K562 (cell line): ENCODE measurements at regions not wholly inside any gene's neighbourhood (a gene's known extent, or its start where the extent isn't known, plus 50 kb on each side); places are given as distances from the start of the nearest gene placed in this dataset.

Experiments used
- ATAC-seq: fragments of 200-7000 bp; cut with Tn5 transposase; 3 replicates; pipeline ENCODE4 v1.9.1; 2020; ENCODE audit warnings: moderate library complexity
- BruUV-seq: library from RNA; stranded (reverse); fragments of 400-500 nt; replicated peaks from 2 replicates; lab custom pipeline; 2021; lab: Mats Ljungman, UMichigan
- CTCF ChIA-PET: fragments of 300-600 bp; formaldehyde crosslinking; extraction: SDS; loops from one replicate; lab custom pipeline; 2021; ENCODE audit warnings: low intra/inter-chr PET ratio; lab: Yijun Ruan, JAX
- POLR2A ChIA-PET: fragments of 300-600, 350-650 bp; sonication (Branson Sonifier 250); formaldehyde crosslinking; extraction: SDS; loops from one replicate; lab custom pipeline; 2021; ENCODE audit warnings: antibody characterized with exemption, inconsistent platforms; lab: Yijun Ruan, JAX
- DNase-seq, 4 experiments: peaks; one replicate each; pipeline versions ENCODE4 v3.0.0 to v3.0.0-alpha.2; 2011 to 2018; ENCODE audit warnings: low spot score in 3 of 4, mixed read lengths in 3 of 4; ENCODE audit errors: extremely low read depth in 1 of 4
- FAIRE-seq: peaks from 2 replicates; lab custom pipeline; 2011; peaks lifted over from hg19 to GRCh38; lab: Jason Lieb, UNC
- H2AFZ ChIP-seq: 2 replicates; pipeline ENCODE4 v1.6.0; 2011; ENCODE audit warnings: low read depth, low read length, control low read depth, inconsistent platforms
- H3K27ac ChIP-seq: fragments of 200-600 bp; 3 replicates; pipeline ENCODE4 v1.8.0; 2011; ENCODE audit warnings: low read depth, mild to moderate bottlenecking, control low read depth, inconsistent platforms, low read length, moderate library complexity, mixed read lengths; ENCODE audit errors: extremely low read depth
- H3K27me3 ChIP-seq, 2 experiments: fragments of 300-600 bp in 1 of 2; 2 replicates in 1 of 2; 3 replicates in 1 of 2; pipeline versions ENCODE4 v1.6.0 to v1.8.0; 2011; ENCODE audit warnings: inconsistent platforms in 2 of 2, low read length in 2 of 2, mild to moderate bottlenecking in 1 of 2, mixed read lengths in 1 of 2, moderate library complexity in 1 of 2; ENCODE audit not compliant: control insufficient read depth in 2 of 2, insufficient read depth in 2 of 2
- H3K36me3 ChIP-seq: fragments of 300-600 bp; 3 replicates; pipeline ENCODE4 v1.8.0; 2011; ENCODE audit warnings: mild to moderate bottlenecking, low read length, inconsistent platforms; ENCODE audit not compliant: control insufficient read depth, insufficient read depth
- H3K4me1 ChIP-seq, 2 experiments: fragments of 200-600 bp in 1 of 2; replicated peaks in 1 of 2; 2 replicates in 1 of 2; 3 replicates in 1 of 2; pipeline versions ENCODE4 v1.5.1 to v1.8.0; 2011; ENCODE audit warnings: inconsistent platforms in 2 of 2, low read length in 2 of 2, mild to moderate bottlenecking in 1 of 2, mixed read lengths in 1 of 2, moderate library complexity in 1 of 2; ENCODE audit not compliant: control insufficient read depth in 2 of 2, insufficient read depth in 2 of 2
- H3K4me2 ChIP-seq: 2 replicates; pipeline ENCODE4 v1.6.1; 2011; ENCODE audit warnings: low read length, control low read depth, inconsistent platforms, mixed read lengths; ENCODE audit not compliant: insufficient read depth
- H3K4me3 ChIP-seq: fragments of 200-600 bp; sonication (generic), shearing (Covaris generic); 2 replicates; pipeline ENCODE4 v1.5.1; 2016; ENCODE audit warnings: control low read depth, inconsistent platforms
- H3K79me2 ChIP-seq: fragments of 200-600 bp; 3 replicates; pipeline ENCODE4 v1.8.0; 2011; ENCODE audit warnings: low read length, inconsistent platforms; ENCODE audit not compliant: control insufficient read depth, insufficient read depth
- H3K9ac ChIP-seq, 2 experiments: 2 replicates each; pipeline versions ENCODE4 v1.6.0 to v1.6.1; 2011; ENCODE audit warnings: low read depth in 2 of 2, low read length in 2 of 2, control low read depth in 1 of 2, inconsistent platforms in 1 of 2, mild to moderate bottlenecking in 1 of 2, mixed read lengths in 1 of 2; ENCODE audit not compliant: insufficient read depth in 1 of 2
- H3K9me1 ChIP-seq: one replicate; pipeline ENCODE4 v1.6.0; 2011; ENCODE audit warnings: inconsistent platforms, mild to moderate bottlenecking, low read length, moderate library complexity; ENCODE audit not compliant: control insufficient read depth, insufficient read depth
- H3K9me3 ChIP-seq: replicated peaks from 2 replicates; pipeline ENCODE4 v1.5.1; 2011; ENCODE audit warnings: low read depth, low read length, inconsistent platforms; ENCODE audit not compliant: control insufficient read depth, insufficient read depth
- H4K20me1 ChIP-seq: replicated peaks from 2 replicates; pipeline ENCODE4 v1.6.1; 2011; ENCODE audit warnings: low read length, inconsistent platforms, mixed read lengths; ENCODE audit not compliant: control insufficient read depth, insufficient read depth
- ARID2 ChIP-seq: fragments of 450-650 bp; IDR thresholded peaks from 2 replicates; pipeline ENCODE4 v1.6.1; 2017; ENCODE audit warnings: antibody characterized with exemption, mild to moderate bottlenecking
- DNMT1 ChIP-seq: fragments of 450-650 bp; IDR thresholded peaks from 2 replicates; pipeline ENCODE4 v1.6.1; 2016; ENCODE audit warnings: antibody characterized with exemption, mild to moderate bottlenecking
- GATAD2B ChIP-seq: fragments of 450-650 bp; IDR thresholded peaks from 2 replicates; pipeline ENCODE4 v1.6.1; 2017; ENCODE audit warnings: mild to moderate bottlenecking, borderline replicate concordance
- HDAC2 ChIP-seq: fragments of 450-650 bp; IDR thresholded peaks from 2 replicates; pipeline ENCODE4 v1.6.1; 2016; ENCODE audit warnings: mild to moderate bottlenecking
- MAFF ChIP-seq: IDR thresholded peaks from 2 replicates; pipeline ENCODE4 v1.6.1; 2012; ENCODE audit warnings: low read length, improper control_type of control experiment
- MTA1 ChIP-seq: fragments of 450-650 bp; IDR thresholded peaks from 2 replicates; pipeline ENCODE4 v1.6.1; 2017; ENCODE audit warnings: borderline replicate concordance
- MYC ChIP-seq, 2 experiments: fragments of 250-450 bp in 1 of 2; sonication (Bioruptor Pico) in 1 of 2; IDR thresholded peaks; 2 replicates each; pipeline versions ENCODE4 v1.5.1 to v1.6.1; 2012 to 2021; ENCODE audit warnings: low read depth in 2 of 2, borderline replicate concordance in 1 of 2, improper control_type of control experiment in 1 of 2, low read length in 1 of 2, mild to moderate bottlenecking in 1 of 2, moderate library complexity in 1 of 2
- SMARCB1 ChIP-seq: IDR thresholded peaks from 2 replicates; pipeline ENCODE4 v1.6.1; 2011; ENCODE audit warnings: improper control_type of control experiment, low read depth; ENCODE audit not compliant: insufficient read length
- TAF15 ChIP-seq: fragments of 200-400 bp; formaldehyde crosslinking; IDR thresholded peaks from 2 replicates; pipeline ENCODE4 v1.6.1; 2017; ENCODE audit warnings: mild to moderate bottlenecking, low read depth, low read length, moderate library complexity
- ZNF143 ChIP-seq: sonication (generic); formaldehyde crosslinking; IDR thresholded peaks from 2 replicates; pipeline ENCODE4 v1.9.0; 2022; ENCODE audit warnings: mild to moderate bottlenecking, missing genetic modification reagents
- ZNF551 ChIP-seq: fragments of 250-450 bp; sonication (Bioruptor Pico); IDR thresholded peaks from 2 replicates; pipeline ENCODE4 v1.5.0; 2021; ENCODE audit warnings: mild to moderate bottlenecking, moderate library complexity
- ZNF778 ChIP-seq: fragments of 450-650 bp; formaldehyde crosslinking; IDR thresholded peaks from 2 replicates; pipeline ENCODE4 v1.4.0; 2020; ENCODE audit warnings: mild to moderate bottlenecking, moderate library complexity
- ZNF79 ChIP-seq: fragments of 250-450 bp; sonication (Bioruptor Pico); IDR thresholded peaks from 2 replicates; pipeline ENCODE4 v1.4.0; 2020; ENCODE audit warnings: low read depth, mild to moderate bottlenecking, moderate library complexity
- in situ Hi-C: fragments of 300-500 bp; cut with MboI; formaldehyde crosslinking; loops from 4 replicates; pipeline ENCODE4 v1.15.0; 2018; ENCODE audit warnings: inconsistent platforms, mixed read lengths
- intact Hi-C: fragments of 100-400 bp; cut with micrococcal nuclease; formaldehyde crosslinking; loops from 2 replicates; pipeline ENCODE4 v1.14.2; 2022
- TF ChIP-seq, protein P1 (sequence below): fragments of 450-650 bp; IDR thresholded peaks from 2 replicates; pipeline ENCODE4 v1.6.1; 2016; ENCODE audit warnings: low read depth
- TF ChIP-seq, protein P2 (sequence below), 2 experiments: fragments of 450-650 bp; IDR thresholded peaks; 2 replicates each; pipeline ENCODE4 v1.6.1; 2016

DNA sequence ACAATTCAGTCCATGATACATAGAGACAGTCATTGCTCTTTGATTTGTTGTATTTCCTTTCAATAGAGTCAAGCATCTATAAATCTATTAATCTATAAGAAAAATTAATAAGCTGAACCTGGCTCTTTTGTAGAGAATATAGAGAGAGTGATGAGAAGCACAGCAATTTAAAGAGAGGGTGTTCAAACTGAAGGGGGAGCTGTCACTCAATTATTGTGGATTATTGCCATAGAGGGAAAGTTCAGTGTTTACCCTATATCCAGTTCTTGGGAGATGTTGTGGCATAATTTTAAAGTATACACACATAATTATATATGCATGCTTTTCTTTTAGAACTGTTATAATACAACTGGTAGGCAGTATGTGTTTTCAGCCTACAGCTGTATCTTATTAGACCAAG lies 1469.0 kb upstream of the PABPC4L start:
- BruUV-seq = no TSS peak
- Histone ChIP-seq H3K27ac (no peak overlapping the region), H3K4me1 (no peaks in the 10 kb centered on the region), H4K20me1 (no peaks in the 10 kb centered on the region), H3K79me2 (no peaks in the 10 kb centered on the region), H3K9ac (no peak overlapping the region), H3K4me3 (no peak overlapping the region), H2AFZ (no peak overlapping the region), H3K27me3 (no peaks in the 10 kb centered on the region), H3K36me3 (no peaks in the 10 kb centered on the region), H3K9me1 (no peaks in the 10 kb centered on the region), H3K4me2 (no peak overlapping the region), H3K9me3 (no peaks in the 10 kb centered on the region)
- no peak for FAIRE-seq
- no peak for ATAC-seq
- intact Hi-C loops (no loop called here), in situ Hi-C loops (no loop called here)
- ChIA-PET CTCF (no interaction called here), POLR2A (no interaction called here)
- no peak for DNase-seq
- no peak for TF ChIP-seq DNMT1
- no peak for TF ChIP-seq ZNF79 (CRISPR knock-in tag)
- no peak for TF ChIP-seq TAF15
- TF ChIP-seq MAFF = no peak
- no peak for TF ChIP-seq MTA1
- TF ChIP-seq, protein P1, sequence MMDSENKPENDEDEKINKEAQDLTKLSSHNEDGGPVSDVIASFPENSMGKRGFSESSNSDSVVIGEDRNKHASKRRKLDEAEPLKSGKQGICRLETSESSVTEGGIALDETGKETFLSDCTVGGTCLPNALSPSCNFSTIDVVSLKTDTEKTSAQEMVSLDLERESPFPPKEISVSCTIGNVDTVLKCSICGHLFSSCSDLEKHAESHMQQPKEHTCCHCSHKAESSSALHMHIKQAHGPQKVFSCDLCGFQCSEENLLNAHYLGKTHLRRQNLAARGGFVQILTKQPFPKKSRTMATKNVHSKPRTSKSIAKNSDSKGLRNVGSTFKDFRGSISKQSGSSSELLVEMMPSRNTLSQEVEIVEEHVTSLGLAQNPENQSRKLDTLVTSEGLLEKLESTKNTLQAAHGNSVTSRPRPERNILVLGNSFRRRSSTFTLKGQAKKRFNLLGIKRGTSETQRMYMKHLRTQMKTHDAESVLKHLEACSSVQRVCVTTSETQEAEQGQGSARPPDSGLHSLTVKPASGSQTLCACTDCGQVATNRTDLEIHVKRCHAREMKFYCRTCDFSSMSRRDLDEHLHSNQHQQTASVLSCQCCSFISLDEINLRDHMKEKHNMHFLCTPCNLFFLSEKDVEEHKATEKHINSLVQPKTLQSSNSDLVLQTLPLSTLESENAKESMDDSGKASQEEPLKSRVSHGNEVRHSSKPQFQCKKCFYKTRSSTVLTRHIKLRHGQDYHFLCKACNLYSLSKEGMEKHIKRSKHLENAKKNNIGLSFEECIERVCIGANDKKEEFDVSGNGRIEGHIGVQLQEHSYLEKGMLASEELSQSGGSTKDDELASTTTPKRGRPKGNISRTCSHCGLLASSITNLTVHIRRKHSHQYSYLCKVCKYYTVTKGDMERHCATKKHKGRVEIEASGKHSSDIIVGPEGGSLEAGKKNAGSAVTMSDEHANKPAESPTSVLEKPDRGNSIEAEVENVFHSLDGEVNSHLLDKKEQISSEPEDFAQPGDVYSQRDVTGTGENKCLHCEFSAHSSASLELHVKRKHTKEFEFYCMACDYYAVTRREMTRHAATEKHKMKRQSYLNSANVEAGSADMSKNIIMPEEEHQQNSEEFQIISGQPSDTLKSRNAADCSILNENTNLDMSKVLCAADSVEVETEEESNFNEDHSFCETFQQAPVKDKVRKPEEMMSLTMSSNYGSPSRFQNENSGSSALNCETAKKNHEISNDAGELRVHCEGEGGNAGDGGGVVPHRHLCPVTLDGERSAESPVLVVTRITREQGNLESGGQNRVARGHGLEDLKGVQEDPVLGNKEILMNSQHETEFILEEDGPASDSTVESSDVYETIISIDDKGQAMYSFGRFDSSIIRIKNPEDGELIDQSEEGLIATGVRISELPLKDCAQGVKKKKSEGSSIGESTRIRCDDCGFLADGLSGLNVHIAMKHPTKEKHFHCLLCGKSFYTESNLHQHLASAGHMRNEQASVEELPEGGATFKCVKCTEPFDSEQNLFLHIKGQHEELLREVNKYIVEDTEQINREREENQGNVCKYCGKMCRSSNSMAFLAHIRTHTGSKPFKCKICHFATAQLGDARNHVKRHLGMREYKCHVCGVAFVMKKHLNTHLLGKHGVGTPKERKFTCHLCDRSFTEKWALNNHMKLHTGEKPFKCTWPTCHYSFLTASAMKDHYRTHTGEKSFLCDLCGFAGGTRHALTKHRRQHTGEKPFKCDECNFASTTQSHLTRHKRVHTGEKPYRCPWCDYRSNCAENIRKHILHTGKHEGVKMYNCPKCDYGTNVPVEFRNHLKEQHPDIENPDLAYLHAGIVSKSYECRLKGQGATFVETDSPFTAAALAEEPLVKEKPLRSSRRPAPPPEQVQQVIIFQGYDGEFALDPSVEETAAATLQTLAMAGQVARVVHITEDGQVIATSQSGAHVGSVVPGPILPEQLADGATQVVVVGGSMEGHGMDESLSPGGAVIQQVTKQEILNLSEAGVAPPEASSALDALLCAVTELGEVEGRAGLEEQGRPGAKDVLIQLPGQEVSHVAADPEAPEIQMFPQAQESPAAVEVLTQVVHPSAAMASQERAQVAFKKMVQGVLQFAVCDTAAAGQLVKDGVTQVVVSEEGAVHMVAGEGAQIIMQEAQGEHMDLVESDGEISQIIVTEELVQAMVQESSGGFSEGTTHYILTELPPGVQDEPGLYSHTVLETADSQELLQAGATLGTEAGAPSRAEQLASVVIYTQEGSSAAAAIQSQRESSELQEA = no peak
- TF ChIP-seq ZNF551 (CRISPR knock-in tag) = no peak
- no peak for TF ChIP-seq HDAC2
- no peak for TF ChIP-seq ZNF778 (CRISPR knock-in tag)
- no peak for TF ChIP-seq ARID2
- TF ChIP-seq, protein P2, sequence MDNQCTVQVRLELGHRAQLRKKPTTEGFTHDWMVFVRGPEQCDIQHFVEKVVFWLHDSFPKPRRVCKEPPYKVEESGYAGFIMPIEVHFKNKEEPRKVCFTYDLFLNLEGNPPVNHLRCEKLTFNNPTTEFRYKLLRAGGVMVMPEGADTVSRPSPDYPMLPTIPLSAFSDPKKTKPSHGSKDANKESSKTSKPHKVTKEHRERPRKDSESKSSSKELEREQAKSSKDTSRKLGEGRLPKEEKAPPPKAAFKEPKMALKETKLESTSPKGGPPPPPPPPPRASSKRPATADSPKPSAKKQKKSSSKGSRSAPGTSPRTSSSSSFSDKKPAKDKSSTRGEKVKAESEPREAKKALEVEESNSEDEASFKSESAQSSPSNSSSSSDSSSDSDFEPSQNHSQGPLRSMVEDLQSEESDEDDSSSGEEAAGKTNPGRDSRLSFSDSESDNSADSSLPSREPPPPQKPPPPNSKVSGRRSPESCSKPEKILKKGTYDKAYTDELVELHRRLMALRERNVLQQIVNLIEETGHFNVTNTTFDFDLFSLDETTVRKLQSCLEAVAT (IDR thresholded peaks at IDR 0.05) = no peak
- no peak for TF ChIP-seq ZNF143 (CRISPR knock-in tag)
- TF ChIP-seq GATAD2B = no peak
- TF ChIP-seq MYC (IDR thresholded peaks at IDR 0.05; ENCODE audit: low read depth, low read length) = no peak
- no peak for TF ChIP-seq MYC (CRISPR knock-in tag; IDR thresholded peaks at IDR 0.05; ENCODE audit: borderline replicate concordance, low read depth)
- TF ChIP-seq SMARCB1 = no peak
